ENCODE measurements at regions not wholly inside any gene's neighbourhood (a gene's known extent, or its start where the extent isn't known, plus 50 kb on each side); places are given as distances from the start of the nearest gene placed in this dataset.

GRCh38 chr12:60010486-60010885, 414.7 kb downstream of the SLC16A7 start:
- DNase-seq (no peak), ATAC-seq (no peak)
- no peaks in the 10 kb centered on the region for H3K36me3 ChIP-seq (replicated peaks in 1 of 2; ENCODE audit: insufficient read depth in 1 of 2, low read depth in 2 of 2)
- no peaks in the 10 kb centered on the region for H3K9me3 ChIP-seq
- H3K27ac ChIP-seq: no peak overlapping the region
- intact Hi-C loops (cut with DNase I): no loop called here
- 83% methylated on average over 1 of the region's 1 CpG for WGBS, 2 donors
- H3K27me3 ChIP-seq: no peaks in the 10 kb centered on the region
- no peaks in the 10 kb centered on the region for H3K4me1 ChIP-seq
- no peak for TF ChIP-seq CTCF (IDR thresholded peaks at IDR 0.05)
- TF ChIP-seq POLR2A (IDR thresholded peaks at IDR 0.05): no peak
- H3K4me3 ChIP-seq: no peak overlapping the region

GRCh38 chr12:60012659-60013058, 416.8 kb downstream of the SLC16A7 start:
- 23 to 39% methylated on average over 1 of the region's 1 CpG for WGBS, 2 donors
- no peaks in the 10 kb centered on the region for H3K27me3 ChIP-seq
- ATAC-seq (no peak), DNase-seq (no peak)
- H3K9me3 ChIP-seq: no peaks in the 10 kb centered on the region
- H3K27ac ChIP-seq: no peak overlapping the region
- intact Hi-C loops (cut with DNase I): no loop called here
- H3K36me3 ChIP-seq (replicated peaks in 1 of 2; ENCODE audit: insufficient read depth in 1 of 2, low read depth in 2 of 2): no peaks in the 10 kb centered on the region
- no peak overlapping the region for H3K4me3 ChIP-seq
- TF ChIP-seq CTCF (IDR thresholded peaks at IDR 0.05) (no peak), POLR2A (IDR thresholded peaks at IDR 0.05) (no peak)
- no peaks in the 10 kb centered on the region for H3K4me1 ChIP-seq

DNA sequence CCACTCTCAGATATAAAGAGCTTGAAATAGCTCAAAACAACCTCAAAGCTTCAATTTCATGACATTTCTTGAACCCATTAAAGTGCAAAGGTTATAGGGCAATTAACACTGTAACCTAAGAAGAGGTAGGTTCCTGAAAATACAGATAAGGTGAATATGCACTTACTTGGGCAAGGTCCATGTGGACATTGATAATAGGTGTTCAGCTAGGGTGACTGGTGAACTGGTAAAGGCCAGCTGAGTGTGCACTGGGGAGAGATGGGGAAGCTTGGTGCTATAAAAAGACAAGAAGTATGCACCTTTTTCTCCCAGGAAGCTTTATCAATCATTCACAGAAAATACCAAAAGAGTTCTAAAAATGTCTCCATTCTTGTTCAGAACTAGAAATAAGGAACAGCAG, 418.6 kb downstream of the SLC16A7 start:
- DNase-seq: no peak
- no peaks in the 10 kb centered on the region for H3K4me1 ChIP-seq
- H3K27me3 ChIP-seq: no peaks in the 10 kb centered on the region
- TF ChIP-seq CTCF (IDR thresholded peaks at IDR 0.05) (no peak), POLR2A (IDR thresholded peaks at IDR 0.05) (no peak)
- H3K36me3 ChIP-seq (replicated peaks in 1 of 2; ENCODE audit: insufficient read depth in 1 of 2, low read depth in 2 of 2): no peaks in the 10 kb centered on the region
- intact Hi-C loops (cut with DNase I): no loop called here
- no peak for ATAC-seq
- no peak overlapping the region for H3K4me3 ChIP-seq
- H3K9me3 ChIP-seq: no peaks in the 10 kb centered on the region
- H3K27ac ChIP-seq: no peak overlapping the region

DNA sequence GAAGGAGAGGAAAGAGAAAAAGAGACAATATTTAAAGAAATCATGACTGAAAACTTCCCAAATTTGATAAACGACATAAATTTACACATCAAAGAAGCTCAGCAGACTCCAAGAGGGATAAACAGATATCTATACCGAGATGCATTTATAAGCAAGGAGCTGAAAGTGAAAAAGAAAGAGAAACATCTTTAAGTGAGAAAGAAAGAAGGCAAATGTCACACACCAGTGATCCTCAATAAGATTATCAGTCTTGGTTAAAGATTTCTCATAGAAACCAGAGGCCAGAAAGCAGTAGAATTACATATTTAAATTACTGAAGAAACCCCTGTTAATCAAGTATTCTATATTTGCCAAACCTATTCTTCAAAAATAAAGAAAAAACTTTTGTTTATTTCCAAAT, 424.2 kb downstream of the SLC16A7 start:
- intact Hi-C loops (cut with DNase I): no loop called here

More for the DNA sequence above, 424.2 kb downstream of the SLC16A7 start:
- Histone ChIP-seq H3K36me3 (replicated peaks in 1 of 2; ENCODE audit: insufficient read depth in 1 of 2, low read depth in 2 of 2) (no peaks in the 10 kb centered on the region), H3K4me3 (no peak overlapping the region), H3K4me1 (no peaks in the 10 kb centered on the region), H3K27ac (no peak overlapping the region), H3K9me3 (no peaks in the 10 kb centered on the region), H3K27me3 (no peaks in the 10 kb centered on the region)
- ATAC-seq: no peak
- WGBS, 2 donors: 58 to 61% methylated on average over 2 of the region's 2 CpGs
- TF ChIP-seq CTCF (IDR thresholded peaks at IDR 0.05): no peak
- no peak for DNase-seq
